Retinal pigment epithelial cell (primary cell): ENCODE measurements at regions not wholly inside any gene's neighbourhood (a gene's known extent, or its start where the extent isn't known, plus 50 kb on each side); places are given as distances from the start of the nearest gene placed in this dataset.

ENCODE experiments used
- DNase-seq: peaks from one replicate; pipeline ENCODE4 v3.0.0-alpha.2; 2010; ENCODE audit warnings: low read depth
- H3K4me3 ChIP-seq: 2 replicates; pipeline ENCODE4 v1.5.1; 2011; ENCODE audit warnings: mild to moderate bottlenecking, low read length, control low read depth, moderate library complexity
- TF ChIP-seq, protein P1 (sequence below): conservative IDR thresholded peaks from 2 replicates; pipeline ENCODE4 v1.5.1; 2011; ENCODE audit warnings: low read depth, low read length, control low read depth, inconsistent platforms

DNA sequence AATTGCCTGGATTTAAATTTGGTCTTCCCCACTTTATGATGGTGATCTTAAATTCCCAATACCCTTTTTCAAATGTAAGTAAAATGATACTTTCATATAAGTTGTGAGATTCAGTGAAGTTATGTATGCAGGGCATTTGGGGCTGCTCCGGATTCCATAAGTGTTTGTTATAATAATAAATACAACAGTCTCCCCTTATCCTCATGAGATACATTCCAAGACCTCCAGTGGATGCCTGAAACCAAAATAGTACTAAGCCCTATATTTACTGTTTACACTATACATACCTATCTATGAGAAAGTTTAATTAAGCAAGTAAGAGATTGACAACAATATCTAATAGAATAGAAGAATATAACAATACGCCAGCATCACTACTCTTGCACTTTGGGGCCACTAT lies 2237.8 kb downstream of the PCDH9 start:
- H3K4me3 ChIP-seq = no peak overlapping the region
- TF ChIP-seq, protein P1, sequence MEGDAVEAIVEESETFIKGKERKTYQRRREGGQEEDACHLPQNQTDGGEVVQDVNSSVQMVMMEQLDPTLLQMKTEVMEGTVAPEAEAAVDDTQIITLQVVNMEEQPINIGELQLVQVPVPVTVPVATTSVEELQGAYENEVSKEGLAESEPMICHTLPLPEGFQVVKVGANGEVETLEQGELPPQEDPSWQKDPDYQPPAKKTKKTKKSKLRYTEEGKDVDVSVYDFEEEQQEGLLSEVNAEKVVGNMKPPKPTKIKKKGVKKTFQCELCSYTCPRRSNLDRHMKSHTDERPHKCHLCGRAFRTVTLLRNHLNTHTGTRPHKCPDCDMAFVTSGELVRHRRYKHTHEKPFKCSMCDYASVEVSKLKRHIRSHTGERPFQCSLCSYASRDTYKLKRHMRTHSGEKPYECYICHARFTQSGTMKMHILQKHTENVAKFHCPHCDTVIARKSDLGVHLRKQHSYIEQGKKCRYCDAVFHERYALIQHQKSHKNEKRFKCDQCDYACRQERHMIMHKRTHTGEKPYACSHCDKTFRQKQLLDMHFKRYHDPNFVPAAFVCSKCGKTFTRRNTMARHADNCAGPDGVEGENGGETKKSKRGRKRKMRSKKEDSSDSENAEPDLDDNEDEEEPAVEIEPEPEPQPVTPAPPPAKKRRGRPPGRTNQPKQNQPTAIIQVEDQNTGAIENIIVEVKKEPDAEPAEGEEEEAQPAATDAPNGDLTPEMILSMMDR = no peak
- no peak for DNase-seq

- H3K4me3 ChIP-seq = no peak overlapping the region
- DNase-seq = no peak
- TF ChIP-seq, protein P1 = no peak
Observed at GRCh38 chr13:64985075-64985474, 2245.1 kb downstream of the PCDH9 start.

GRCh38 chr13:64962404-64962803 lies 2267.7 kb downstream of the PCDH9 start:
- DNase-seq = no peak
- TF ChIP-seq, protein P1 = no peak
- no peak overlapping the region for H3K4me3 ChIP-seq

GRCh38 chr13:64959276-64959675 lies 2270.9 kb downstream of the PCDH9 start:
- H3K4me3 ChIP-seq = no peak overlapping the region
- TF ChIP-seq, protein P1 = no peak
- DNase-seq = no peak

- DNase-seq = no peak
- TF ChIP-seq, protein P1 = no peak
- no peak overlapping the region for H3K4me3 ChIP-seq
Observed at GRCh38 chr13:64958106-64958505, 2272.0 kb downstream of the PCDH9 start.

DNA sequence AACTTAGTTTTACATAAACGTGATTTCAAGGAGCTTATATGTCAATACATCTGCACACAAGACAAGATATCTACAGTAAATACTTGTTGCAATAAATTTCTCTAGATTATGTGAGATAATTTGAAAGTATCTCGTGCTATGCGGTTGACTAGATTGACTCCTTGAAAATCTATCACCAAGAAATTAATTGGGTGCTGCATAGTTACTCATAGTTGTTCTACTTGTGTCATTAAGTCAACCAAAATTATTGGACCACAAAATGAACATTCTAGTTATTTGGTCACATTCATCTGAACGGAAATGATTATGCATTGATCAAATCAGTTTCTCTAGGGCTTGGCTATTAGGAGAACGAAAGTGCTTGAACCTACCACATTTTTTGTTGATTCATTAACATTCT lies 2291.5 kb downstream of the PCDH9 start:
- DNase-seq = no peak
- H3K4me3 ChIP-seq = no peak overlapping the region
- TF ChIP-seq, protein P1 = no peak

DNA sequence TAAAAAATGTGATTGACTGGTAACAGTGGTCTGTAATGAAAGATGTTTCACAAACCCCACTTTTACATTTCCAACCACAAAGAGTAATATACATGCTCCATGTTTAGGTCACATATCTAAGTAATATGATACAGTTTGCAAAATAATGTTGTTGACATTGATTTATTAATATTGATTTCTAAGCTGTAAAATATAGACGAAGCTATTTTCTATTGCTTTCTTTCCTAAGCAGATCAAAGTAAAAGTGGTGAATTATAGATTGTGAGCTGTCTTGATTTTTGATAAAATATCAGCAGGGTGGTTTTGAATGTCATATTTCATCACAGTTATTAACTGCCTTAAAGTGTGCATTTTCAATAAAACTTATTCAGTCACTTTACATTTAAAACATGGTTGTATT lies 2292.8 kb downstream of the PCDH9 start:
- TF ChIP-seq, protein P1 = no peak
- H3K4me3 ChIP-seq = no peak overlapping the region
- no peak for DNase-seq
